Chondrocyte (in vitro differentiated cells): ENCODE measurements at regions not wholly inside any gene's neighbourhood (a gene's known extent, or its start where the extent isn't known, plus 50 kb on each side); places are given as distances from the start of the nearest gene placed in this dataset.

Experiments
- DNase-seq: peaks from one replicate; pipeline ENCODE4 v3.0.0; 2021; ENCODE audit warnings: mixed read lengths, low spot score
- H3K27ac Mint-ChIP-seq: one replicate; pipeline ENCODE4 v1.8.0; 2021; ENCODE audit warnings: mild to moderate bottlenecking, moderate library complexity, mixed read lengths; ENCODE audit not compliant: unreplicated experiment
- H3K27me3 Mint-ChIP-seq: 2 replicates; pipeline ENCODE4 v1.8.0; 2021; ENCODE audit warnings: low read depth, mixed read lengths
- H3K36me3 Mint-ChIP-seq: 2 replicates; pipeline ENCODE4 v1.8.0; 2021; ENCODE audit warnings: low read depth, mixed read lengths
- H3K4me1 Mint-ChIP-seq: 2 replicates; pipeline ENCODE4 v1.8.0; 2021; ENCODE audit warnings: low read depth, mild to moderate bottlenecking, mixed read lengths
- H3K4me3 Mint-ChIP-seq: one replicate; pipeline ENCODE4 v1.8.0; 2021; ENCODE audit warnings: mild to moderate bottlenecking, moderate library complexity, mixed read lengths; ENCODE audit not compliant: unreplicated experiment
- H3K9me3 Mint-ChIP-seq: 2 replicates; pipeline ENCODE4 v1.8.0; 2021; ENCODE audit warnings: low read depth, mixed read lengths
- TF ChIP-seq, protein P1 (sequence below): fragments of 200-600 bp; sonication (generic); IDR thresholded peaks from 2 replicates; pipeline ENCODE4 v1.5.0; 2021; ENCODE audit warnings: antibody characterized with exemption, mild to moderate bottlenecking, moderate library complexity

DNA sequence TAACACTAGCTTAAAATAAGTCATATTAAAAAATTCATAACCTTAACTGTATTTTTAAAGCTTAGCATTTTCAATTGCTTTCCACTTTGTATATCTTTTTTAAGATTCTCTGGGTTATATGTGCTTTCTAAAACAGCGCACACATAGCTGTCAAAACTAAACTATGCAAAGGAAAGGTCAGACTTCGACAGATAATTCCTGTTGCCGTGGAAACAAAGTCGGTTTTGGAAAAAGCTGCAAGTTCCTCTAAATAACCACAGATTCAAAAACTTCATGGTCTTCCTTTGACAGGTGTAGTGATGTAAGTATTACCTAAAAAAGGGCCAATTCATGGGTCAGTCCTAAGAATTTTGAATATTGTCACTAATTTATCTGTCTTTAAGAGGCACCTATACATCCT, 249.6 kb upstream of the TFPI start:
- Mint-ChIP-seq H3K9me3 (peaks cover 19% of the 10 kb centered on the region), H3K36me3 (peaks cover 5% of the 10 kb centered on the region), H3K27me3 (peaks cover 5% of the 10 kb centered on the region), H3K27ac (no peak overlapping the region), H3K4me3 (no peak overlapping the region), H3K4me1 (no peaks in the 10 kb centered on the region)
- DNase-seq: no peak
- TF ChIP-seq, protein P1, sequence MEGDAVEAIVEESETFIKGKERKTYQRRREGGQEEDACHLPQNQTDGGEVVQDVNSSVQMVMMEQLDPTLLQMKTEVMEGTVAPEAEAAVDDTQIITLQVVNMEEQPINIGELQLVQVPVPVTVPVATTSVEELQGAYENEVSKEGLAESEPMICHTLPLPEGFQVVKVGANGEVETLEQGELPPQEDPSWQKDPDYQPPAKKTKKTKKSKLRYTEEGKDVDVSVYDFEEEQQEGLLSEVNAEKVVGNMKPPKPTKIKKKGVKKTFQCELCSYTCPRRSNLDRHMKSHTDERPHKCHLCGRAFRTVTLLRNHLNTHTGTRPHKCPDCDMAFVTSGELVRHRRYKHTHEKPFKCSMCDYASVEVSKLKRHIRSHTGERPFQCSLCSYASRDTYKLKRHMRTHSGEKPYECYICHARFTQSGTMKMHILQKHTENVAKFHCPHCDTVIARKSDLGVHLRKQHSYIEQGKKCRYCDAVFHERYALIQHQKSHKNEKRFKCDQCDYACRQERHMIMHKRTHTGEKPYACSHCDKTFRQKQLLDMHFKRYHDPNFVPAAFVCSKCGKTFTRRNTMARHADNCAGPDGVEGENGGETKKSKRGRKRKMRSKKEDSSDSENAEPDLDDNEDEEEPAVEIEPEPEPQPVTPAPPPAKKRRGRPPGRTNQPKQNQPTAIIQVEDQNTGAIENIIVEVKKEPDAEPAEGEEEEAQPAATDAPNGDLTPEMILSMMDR: no peak

DNA sequence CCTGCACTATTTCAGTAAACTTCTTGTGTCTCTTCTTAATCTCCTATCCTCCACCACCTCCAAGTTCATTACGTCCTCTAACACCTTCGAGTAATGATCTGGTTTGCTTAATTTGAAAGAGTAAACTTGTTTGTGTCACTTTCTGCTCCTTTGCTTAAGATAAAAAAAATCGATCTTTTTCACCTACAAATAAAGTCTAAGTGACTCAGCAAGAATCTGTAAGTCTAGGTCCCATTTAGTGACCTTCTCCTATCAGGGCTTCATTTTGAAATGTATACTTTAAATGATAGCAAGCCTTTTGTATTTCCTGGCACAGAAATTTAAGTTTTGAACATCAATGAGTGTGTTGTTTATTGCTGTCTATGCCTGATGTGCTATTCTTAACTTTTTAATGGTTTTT, 260.9 kb upstream of the TFPI start:
- TF ChIP-seq, protein P1: no peak
- no peak overlapping the region for H3K27ac Mint-ChIP-seq
- H3K36me3 Mint-ChIP-seq: peaks cover 4% of the 10 kb centered on the region
- no peaks in the 10 kb centered on the region for H3K4me1 Mint-ChIP-seq
- peaks cover 3% of the 10 kb centered on the region for H3K27me3 Mint-ChIP-seq
- no peak for DNase-seq
- H3K4me3 Mint-ChIP-seq: no peak overlapping the region
- peaks cover 16% of the 10 kb centered on the region for H3K9me3 Mint-ChIP-seq

DNA sequence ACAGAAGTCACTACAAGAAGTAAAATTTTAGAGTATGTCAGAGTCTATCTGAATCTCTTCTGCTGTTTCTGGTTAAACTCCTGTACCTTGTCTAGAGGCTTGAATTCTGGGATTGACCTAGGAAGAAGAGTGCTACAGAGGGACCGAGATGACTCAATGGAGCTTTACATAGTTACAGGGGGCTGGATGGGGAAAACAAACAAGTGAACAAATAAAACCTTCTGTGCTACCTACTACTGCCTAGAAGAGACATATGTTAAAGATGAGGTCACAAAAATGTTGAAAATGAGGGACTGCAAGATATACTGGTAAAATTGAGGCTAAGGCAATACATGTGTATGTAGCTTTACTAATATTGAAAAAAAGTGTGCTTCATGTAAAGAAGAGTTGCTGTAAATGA, 265.4 kb upstream of the TFPI start:
- H3K4me3 Mint-ChIP-seq: no peak overlapping the region
- no peaks in the 10 kb centered on the region for H3K36me3 Mint-ChIP-seq
- TF ChIP-seq, protein P1: no peak
- DNase-seq: no peak
- H3K27me3 Mint-ChIP-seq: no peaks in the 10 kb centered on the region
- peaks cover 6% of the 10 kb centered on the region for H3K9me3 Mint-ChIP-seq
- H3K4me1 Mint-ChIP-seq: no peaks in the 10 kb centered on the region
- no peak overlapping the region for H3K27ac Mint-ChIP-seq

DNA sequence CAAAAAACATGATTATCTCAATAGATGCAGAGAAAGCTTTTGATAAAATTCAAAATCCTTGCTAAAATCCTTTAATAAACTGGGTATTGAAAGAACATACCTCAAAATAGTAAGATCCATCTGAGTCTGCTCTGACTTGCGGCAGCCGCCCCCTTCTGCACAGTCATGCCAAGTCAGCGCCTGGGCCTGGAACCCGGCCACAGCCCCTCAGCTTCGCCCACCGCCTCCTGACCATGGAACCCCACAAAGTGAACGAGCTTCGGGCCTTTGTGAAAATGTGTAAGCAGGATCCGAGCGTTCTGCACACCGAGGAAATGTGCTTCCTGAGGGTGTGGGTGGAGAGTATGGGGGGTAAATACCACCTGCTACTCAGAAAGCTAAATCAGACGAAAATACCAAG, 270.9 kb upstream of the TFPI start:
- Mint-ChIP-seq H3K4me1 (peaks cover 5% of the 10 kb centered on the region), H3K9me3 (peaks cover 19% of the 10 kb centered on the region), H3K4me3 (no peak overlapping the region), H3K27me3 (no peaks in the 10 kb centered on the region), H3K36me3 (peaks cover 5% of the 10 kb centered on the region), H3K27ac (no peak overlapping the region)
- TF ChIP-seq, protein P1: no peak
- DNase-seq: no peak

DNA sequence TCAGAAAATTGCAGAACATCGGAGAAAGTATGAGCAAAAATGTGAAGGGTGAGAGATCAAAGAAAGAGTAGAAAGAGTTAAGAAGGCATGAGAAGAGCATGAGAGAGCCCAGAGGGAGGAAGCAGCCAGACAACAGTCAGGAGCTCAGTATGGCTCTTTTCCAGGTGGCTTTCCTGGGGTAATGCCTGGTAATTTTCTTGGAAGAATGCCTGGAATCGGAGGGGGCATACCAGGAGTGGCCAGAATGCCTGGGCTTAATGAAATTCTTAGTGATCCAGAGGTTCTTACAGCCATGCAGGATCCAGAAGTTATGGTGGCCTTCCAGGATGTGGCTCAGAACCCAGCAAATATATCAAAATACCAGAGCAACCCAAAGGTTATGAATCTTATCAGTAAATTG, 271.8 kb upstream of the TFPI start:
- Mint-ChIP-seq H3K36me3 (peaks cover 5% of the 10 kb centered on the region), H3K4me3 (no peak overlapping the region), H3K9me3 (peaks cover 19% of the 10 kb centered on the region), H3K27me3 (no peaks in the 10 kb centered on the region), H3K27ac (no peak overlapping the region), H3K4me1 (peaks cover 5% of the 10 kb centered on the region)
- DNase-seq: no peak
- TF ChIP-seq, protein P1: no peak
